ENCODE measurements at regions not wholly inside any gene's neighbourhood (a gene's known extent, or its start where the extent isn't known, plus 50 kb on each side); places are given as distances from the start of the nearest gene placed in this dataset.

DNA sequence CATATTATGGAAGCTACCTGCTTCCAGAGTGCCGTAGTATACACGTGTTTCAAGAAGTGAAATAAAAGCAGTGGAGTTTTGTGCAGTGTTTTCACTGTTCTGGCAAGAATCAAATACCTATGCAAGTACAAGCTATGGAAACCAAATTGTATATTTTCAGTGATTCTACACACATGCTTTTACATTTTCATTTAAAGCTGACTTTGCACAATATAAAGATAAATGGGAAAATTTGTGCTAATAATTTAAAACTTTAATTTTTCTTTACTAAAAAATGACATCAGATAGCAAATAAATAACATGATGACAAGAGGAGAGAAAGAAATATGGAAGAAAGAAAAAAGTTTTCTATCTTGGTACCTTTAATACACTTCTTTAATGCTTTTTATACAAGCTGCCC lies 393.7 kb upstream of the NPVF start:
- TF ChIP-seq, protein P1, sequence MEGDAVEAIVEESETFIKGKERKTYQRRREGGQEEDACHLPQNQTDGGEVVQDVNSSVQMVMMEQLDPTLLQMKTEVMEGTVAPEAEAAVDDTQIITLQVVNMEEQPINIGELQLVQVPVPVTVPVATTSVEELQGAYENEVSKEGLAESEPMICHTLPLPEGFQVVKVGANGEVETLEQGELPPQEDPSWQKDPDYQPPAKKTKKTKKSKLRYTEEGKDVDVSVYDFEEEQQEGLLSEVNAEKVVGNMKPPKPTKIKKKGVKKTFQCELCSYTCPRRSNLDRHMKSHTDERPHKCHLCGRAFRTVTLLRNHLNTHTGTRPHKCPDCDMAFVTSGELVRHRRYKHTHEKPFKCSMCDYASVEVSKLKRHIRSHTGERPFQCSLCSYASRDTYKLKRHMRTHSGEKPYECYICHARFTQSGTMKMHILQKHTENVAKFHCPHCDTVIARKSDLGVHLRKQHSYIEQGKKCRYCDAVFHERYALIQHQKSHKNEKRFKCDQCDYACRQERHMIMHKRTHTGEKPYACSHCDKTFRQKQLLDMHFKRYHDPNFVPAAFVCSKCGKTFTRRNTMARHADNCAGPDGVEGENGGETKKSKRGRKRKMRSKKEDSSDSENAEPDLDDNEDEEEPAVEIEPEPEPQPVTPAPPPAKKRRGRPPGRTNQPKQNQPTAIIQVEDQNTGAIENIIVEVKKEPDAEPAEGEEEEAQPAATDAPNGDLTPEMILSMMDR (IDR thresholded peaks at IDR 0.05): no peak
- no peak for TF ChIP-seq POLR2A (IDR thresholded peaks at IDR 0.05)
